ENCODE measurements at regions not wholly inside any gene's neighbourhood (a gene's known extent, or its start where the extent isn't known, plus 50 kb on each side); places are given as distances from the start of the nearest gene placed in this dataset.

GRCh38 chr6:26302941-26303559 lies 61.9 kb upstream of the BTN3A2 start:
- no peak overlapping the region for H3K4me3 ChIP-seq (ENCODE audit: low read depth in 2 of 2, low read length in 1 of 2)
- H3K27me3 ChIP-seq (ENCODE audit: insufficient read depth): no peaks in the 10 kb centered on the region
- H3K36me3 ChIP-seq (replicated peaks in 1 of 2; ENCODE audit: control insufficient read depth in 1 of 2, insufficient read depth in 2 of 2, low read length in 1 of 2): no peaks in the 10 kb centered on the region
- H3K9ac ChIP-seq: no peak overlapping the region
- no peaks in the 10 kb centered on the region for H3K9me3 ChIP-seq
- WGBS (ENCODE audit: low lambda C conversion rate): 100% methylated on average over 1 of the region's 1 CpG
- no peak overlapping the region for H3K4me2 ChIP-seq
- no peak for DNase-seq
- H3K27ac ChIP-seq (ENCODE audit: low read depth in 2 of 2, low read length in 1 of 2): no peak overlapping the region
- no peaks in the 10 kb centered on the region for H3K79me2 ChIP-seq (ENCODE audit: insufficient read depth)
- no peaks in the 10 kb centered on the region; a peak in 2 of 4 replicates for H3K4me1 ChIP-seq (ENCODE audit: control insufficient read depth in 1 of 2, insufficient read depth in 2 of 2, low read depth in 1 of 2, low read length in 1 of 2)
- CTCF ChIA-PET: interaction anchor here (1.2 kb wide), 1 partner anchor 39 kb away, joined by 5 read pairs; no protein-coding TSS in a partner anchor
- POLR2A ChIA-PET: no interaction called here
- no peak overlapping the region for H2AFZ ChIP-seq (ENCODE audit: low read depth)
- H4K20me1 ChIP-seq (ENCODE audit: insufficient read depth): no peaks in the 10 kb centered on the region
- TF ChIP-seq TAF1 (IDR thresholded peaks at IDR 0.05; ENCODE audit: borderline replicate concordance, low read depth, low read length) (no peak), RFX5 (IDR thresholded peaks at IDR 0.05; ENCODE audit: low read length) (no peak), CHD2 (IDR thresholded peaks at IDR 0.05; ENCODE audit: low read length, partially characterized antibody) (no peak), FOXM1 (IDR thresholded peaks at IDR 0.05; ENCODE audit: low read depth) (no peak), RXRA (IDR thresholded peaks at IDR 0.05; ENCODE audit: borderline replicate concordance, low read depth) (no peak)
- no peaks in the 10 kb centered on the region; the same call in 1 of the 2 replicates for H3K9me2 ChIP-seq
- H3F3A ChIP-seq (replicated peaks; ENCODE audit: insufficient read depth): no peaks in the 10 kb centered on the region

GRCh38 chr6:26304213-26304796 lies 60.7 kb upstream of the BTN3A2 start:
- Histone ChIP-seq H3K79me2 (ENCODE audit: insufficient read depth) (no peaks in the 10 kb centered on the region), H2AFZ (ENCODE audit: low read depth) (no peak overlapping the region), H3K4me1 (ENCODE audit: control insufficient read depth in 1 of 2, insufficient read depth in 2 of 2, low read depth in 1 of 2, low read length in 1 of 2) (no peaks in the 10 kb centered on the region; a peak in 2 of 4 replicates), H3K27me3 (ENCODE audit: insufficient read depth) (no peaks in the 10 kb centered on the region), H3K36me3 (replicated peaks in 1 of 2; ENCODE audit: control insufficient read depth in 1 of 2, insufficient read depth in 2 of 2, low read length in 1 of 2) (no peaks in the 10 kb centered on the region), H3K9me3 (no peaks in the 10 kb centered on the region), H3K9me2 (no peaks in the 10 kb centered on the region; the same call in 1 of the 2 replicates), H3K4me2 (no peak overlapping the region), H3K4me3 (ENCODE audit: low read depth in 2 of 2, low read length in 1 of 2) (no peak overlapping the region), H3F3A (replicated peaks; ENCODE audit: insufficient read depth) (peaks cover 1% of the 10 kb centered on the region), H3K9ac (no peak overlapping the region), H4K20me1 (ENCODE audit: insufficient read depth) (no peaks in the 10 kb centered on the region), H3K27ac (ENCODE audit: low read depth in 2 of 2, low read length in 1 of 2) (no peak overlapping the region)
- DNase-seq: no peak
- 78% methylated on average over 3 of the region's 3 CpGs for WGBS (ENCODE audit: low lambda C conversion rate)
- CTCF ChIA-PET: interaction anchor here (0.9 kb wide), 1 partner anchor 291 kb away, joined by 3 read pairs; no protein-coding TSS in a partner anchor
- POLR2A ChIA-PET: no interaction called here
- TF ChIP-seq POLR2AphosphoS5 (IDR thresholded peaks at IDR 0.05; ENCODE audit: low read depth, low read length): no peak
- TF ChIP-seq NRF1 (IDR thresholded peaks at IDR 0.05; ENCODE audit: low read depth, low read length): no peak
- no peak for TF ChIP-seq GATA2 (CRISPR knock-in tag; IDR thresholded peaks at IDR 0.05)
- TF ChIP-seq EZH2phosphoT487 (IDR thresholded peaks at IDR 0.05; ENCODE audit: borderline replicate concordance, low read depth): no peak
- no peak for TF ChIP-seq GABPA (IDR thresholded peaks at IDR 0.05; ENCODE audit: low read depth)
- no peak for TF ChIP-seq REST (IDR thresholded peaks at IDR 0.05; ENCODE audit: low read depth, low read length)
- TF ChIP-seq RAD21 (IDR thresholded peaks at IDR 0.05; ENCODE audit: low read length): no peak
- no peak for TF ChIP-seq TEAD4 (IDR thresholded peaks at IDR 0.05; ENCODE audit: borderline replicate concordance, insufficient read depth)
- TF ChIP-seq FOXM1 (IDR thresholded peaks at IDR 0.05; ENCODE audit: low read depth): no peak
- TF ChIP-seq CTCF (IDR thresholded peaks at IDR 0.05): no peak
- no peak for TF ChIP-seq SMC3 (IDR thresholded peaks at IDR 0.05; ENCODE audit: low read depth, low read length)
- TF ChIP-seq CHD2 (IDR thresholded peaks at IDR 0.05; ENCODE audit: low read length, partially characterized antibody): no peak
- no peak for TF ChIP-seq EP300 (IDR thresholded peaks at IDR 0.05; ENCODE audit: borderline replicate concordance in 1 of 2, low read depth in 1 of 2, low read length in 1 of 2)
- TF ChIP-seq JUND (IDR thresholded peaks at IDR 0.05): no peak
- TF ChIP-seq NFIC (IDR thresholded peaks at IDR 0.05; ENCODE audit: borderline replicate concordance): no peak
- TF ChIP-seq FOXJ3 (CRISPR knock-in tag; IDR thresholded peaks at IDR 0.05): no peak
- no peak for TF ChIP-seq USF1 (IDR thresholded peaks at IDR 0.05; ENCODE audit: borderline replicate concordance, low read depth)
- TF ChIP-seq TAF1 (IDR thresholded peaks at IDR 0.05; ENCODE audit: borderline replicate concordance, low read depth, low read length): no peak
- TF ChIP-seq MAX (IDR thresholded peaks at IDR 0.05; ENCODE audit: low read depth): no peak

All from SK-N-SH (cell line).